H54 (cell line): ENCODE measurements at regions not wholly inside any gene's neighbourhood (a gene's known extent, or its start where the extent isn't known, plus 50 kb on each side); places are given as distances from the start of the nearest gene placed in this dataset.
"Not testable (repeated sequence)": the region's sequence is repeated elsewhere in the genome, so short reads cannot be mapped to it uniquely, and the experiment has no call there.

ENCODE experiments used
- DNase-seq: peaks from one replicate; pipeline ENCODE4 v3.0.0; 2011; ENCODE audit warnings: low spot score, mixed read lengths; ENCODE audit not compliant: insufficient read length
- FAIRE-seq: peaks from 3 replicates; lab custom pipeline; 2011; peaks lifted over from hg19 to GRCh38; lab: Jason Lieb, UNC
- POLR2A ChIP-seq: IDR thresholded peaks from 2 replicates; pipeline ENCODE4 v1.6.1; 2011; ENCODE audit warnings: low read depth, mild to moderate bottlenecking, low read length

DNA sequence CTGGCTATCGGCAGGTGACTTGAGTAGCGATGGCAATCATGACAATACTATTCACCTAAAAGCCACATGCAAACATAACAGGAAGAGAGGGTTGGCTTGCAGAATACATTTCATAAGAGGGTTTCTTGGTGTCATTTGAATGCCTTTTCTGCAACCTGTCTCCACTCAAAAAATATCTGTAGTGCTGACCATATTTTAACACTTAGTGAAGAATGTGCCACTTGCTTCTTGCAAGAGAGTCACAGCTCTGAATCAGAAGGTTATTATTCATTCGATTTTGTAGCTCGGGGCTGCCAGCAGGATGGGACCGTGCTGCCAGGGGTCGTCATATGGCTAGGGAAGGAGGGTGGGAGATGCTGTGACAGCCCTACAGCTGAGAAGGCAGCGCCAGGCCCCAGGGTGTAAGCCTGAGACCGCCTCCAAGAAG lies 152.0 kb upstream of the PITRM1 start:
- DNase-seq (no peak), FAIRE-seq (no peak)
- no peak for TF ChIP-seq POLR2A

- FAIRE-seq = no peak
- peak; percentile 5 for DNase-seq
- TF ChIP-seq POLR2A = no peak
Observed at GRCh38 chr10:3323865-3324498, 151.4 kb upstream of the PITRM1 start.

DNA sequence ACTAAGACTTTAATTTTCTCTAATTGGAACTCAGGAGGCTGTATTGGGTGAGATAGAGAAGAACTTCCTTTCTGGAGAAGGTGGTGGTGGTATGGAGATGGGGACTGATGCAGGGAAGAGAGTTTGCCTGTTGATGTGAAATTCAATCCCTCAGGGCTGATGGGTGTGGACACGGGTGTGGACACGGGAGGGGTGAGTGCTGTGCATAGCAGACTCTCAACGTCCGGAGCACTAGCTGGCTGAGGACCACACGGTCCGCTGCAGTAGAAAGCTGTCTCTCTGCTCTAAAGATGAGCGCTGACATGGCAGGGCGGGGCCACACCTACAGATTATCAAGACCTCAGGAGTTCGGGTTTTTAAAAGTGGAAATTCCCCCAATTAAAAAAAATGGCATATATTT lies 148.5 kb upstream of the PITRM1 start:
- TF ChIP-seq POLR2A = no peak
- FAIRE-seq (no peak), DNase-seq (no peak)

DNA sequence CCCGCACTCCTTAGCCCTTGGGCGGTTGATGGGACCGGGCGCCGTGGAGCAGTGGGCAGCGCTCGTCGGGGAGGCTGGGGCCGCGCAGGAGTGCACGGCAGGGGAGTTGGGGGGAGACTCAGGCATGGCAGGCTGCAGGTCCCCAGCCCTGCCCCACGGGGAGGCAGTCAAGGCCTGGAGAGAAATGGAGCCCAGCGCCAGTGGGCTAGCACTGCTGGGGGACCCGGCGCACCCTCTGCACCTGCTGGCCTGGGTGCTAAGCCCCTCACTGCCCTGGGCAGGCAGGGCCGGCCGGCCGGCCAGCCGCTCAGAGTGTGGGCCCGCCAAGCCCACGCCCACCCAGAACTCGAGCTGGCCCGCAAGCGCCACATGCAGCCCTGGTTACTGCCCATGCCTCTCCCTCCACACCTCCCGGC lies 147.2 kb upstream of the PITRM1 start:
- FAIRE-seq (no peak), DNase-seq (no peak)
- no peak for TF ChIP-seq POLR2A

DNA sequence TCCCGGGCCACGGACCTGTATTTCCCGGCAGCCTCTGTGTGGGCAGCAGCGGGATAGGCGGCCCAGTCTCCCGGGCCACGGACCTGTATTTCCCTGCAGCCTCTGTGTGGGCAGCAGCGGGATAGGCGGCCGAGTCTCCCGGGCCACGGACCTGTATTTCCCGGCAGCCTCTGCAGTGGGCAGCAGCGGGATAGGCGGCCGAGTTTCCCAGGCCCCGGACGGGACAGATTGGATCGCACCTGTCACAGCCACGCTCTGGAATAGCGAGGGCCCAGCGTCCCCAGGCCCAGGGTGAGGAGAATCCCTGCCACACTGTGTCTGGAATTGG lies 145.9 kb upstream of the PITRM1 start:
- FAIRE-seq = not testable (repeated sequence)

DNA sequence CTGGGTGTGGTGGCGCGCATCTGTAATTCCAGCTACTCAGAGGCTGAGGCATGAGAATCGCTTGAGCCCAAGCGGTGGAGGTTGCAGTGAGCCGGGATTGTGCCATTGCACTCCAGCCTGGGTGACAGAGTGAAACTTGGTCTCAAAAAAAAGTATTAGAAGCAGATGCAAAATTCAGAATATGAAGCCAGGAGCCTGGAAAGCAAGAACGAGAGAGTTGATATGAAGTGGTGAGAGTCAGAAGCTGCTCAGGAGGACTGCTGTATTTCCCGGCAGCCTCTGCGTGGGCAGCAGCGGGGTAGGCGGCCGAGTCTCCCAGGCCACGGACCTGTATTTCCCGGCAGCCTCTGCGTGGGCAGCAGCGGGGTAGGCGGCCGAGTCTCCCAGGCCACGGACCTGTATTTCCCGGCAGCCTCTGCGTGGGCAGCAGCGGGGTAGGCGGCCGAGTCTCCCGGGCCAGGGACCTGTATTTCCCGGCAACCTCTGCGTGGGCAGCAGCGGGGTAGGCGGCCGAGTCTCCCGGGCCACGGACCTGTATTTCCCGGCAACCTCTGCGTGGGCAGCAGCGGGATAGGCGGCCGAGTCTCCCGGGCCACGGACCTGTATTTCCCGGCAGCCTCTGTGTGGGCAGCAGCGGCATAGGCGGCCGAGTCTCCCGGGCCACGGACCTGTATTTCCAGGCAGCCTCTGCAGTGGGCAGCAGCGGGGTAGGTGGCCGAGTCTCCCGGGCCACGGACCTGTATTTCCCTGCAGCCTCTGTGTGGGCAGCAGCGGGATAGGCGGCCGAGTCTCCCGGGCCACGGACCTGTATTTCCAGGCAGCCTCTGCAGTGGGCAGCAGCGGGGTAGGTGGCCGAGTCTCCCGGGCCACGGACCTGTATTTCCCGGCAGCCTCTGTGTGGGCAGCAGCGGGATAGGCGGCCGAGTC lies 145.2 kb upstream of the PITRM1 start:
- not testable (repeated sequence) for DNase-seq, FAIRE-seq

More for the DNA sequence above, 145.9 kb upstream of the PITRM1 start:
- not testable (repeated sequence) for DNase-seq

- not testable (repeated sequence) for DNase-seq, FAIRE-seq
Observed at GRCh38 chr10:3314445-3315085, 142.0 kb upstream of the PITRM1 start.

GRCh38 chr10:3313784-3314444 lies 141.3 kb upstream of the PITRM1 start:
- not testable (repeated sequence) for FAIRE-seq
- peak; percentile 19 for DNase-seq

GRCh38 chr10:3312403-3312940 lies 139.9 kb upstream of the PITRM1 start:
- DNase-seq (no peak), FAIRE-seq (no peak)

DNA sequence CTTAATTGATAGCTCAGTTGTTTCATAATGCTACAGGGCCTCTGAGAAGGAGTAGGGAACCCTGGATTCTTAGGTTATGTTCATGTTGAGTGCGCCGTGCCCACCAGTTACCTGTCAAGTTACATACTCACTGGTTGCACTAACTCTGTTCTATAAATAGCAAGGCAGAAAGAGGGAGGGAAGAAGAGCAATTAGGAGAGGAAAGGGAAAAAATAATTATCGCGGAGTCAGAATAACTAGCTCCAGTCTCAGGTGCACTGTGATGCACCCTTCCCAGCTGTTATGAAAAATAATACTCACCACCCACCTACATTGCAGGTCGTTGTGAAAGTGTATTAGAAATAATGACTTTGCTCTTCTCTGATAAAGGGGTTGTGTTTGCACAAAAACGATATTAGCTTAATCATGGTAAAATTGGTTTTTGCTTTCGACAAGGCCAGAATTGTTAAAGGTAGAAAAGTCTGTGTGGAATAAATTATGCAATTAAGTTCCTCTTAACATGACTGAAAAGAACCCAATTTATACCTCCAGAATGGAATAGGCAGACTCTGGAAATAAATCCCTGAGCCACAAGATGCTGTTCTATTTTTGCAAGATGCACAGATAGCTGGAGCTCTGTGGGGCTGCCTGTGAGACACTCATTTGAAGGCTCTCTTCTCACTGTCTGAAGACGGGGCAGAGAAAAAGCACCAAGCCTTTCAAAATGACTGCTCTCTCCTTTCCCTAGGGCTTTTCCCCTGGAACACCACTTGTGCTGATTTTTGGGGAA lies 137.6 kb upstream of the PITRM1 start:
- DNase-seq (no peak), FAIRE-seq (no peak)
- TF ChIP-seq POLR2A = no peak

More at GRCh38 chr10:3312403-3312940, 139.9 kb upstream of the PITRM1 start:
- TF ChIP-seq POLR2A = no peak

GRCh38 chr10:3306050-3306449 lies 133.5 kb upstream of the PITRM1 start:
- TF ChIP-seq POLR2A = no peak
- no peak for FAIRE-seq

DNA sequence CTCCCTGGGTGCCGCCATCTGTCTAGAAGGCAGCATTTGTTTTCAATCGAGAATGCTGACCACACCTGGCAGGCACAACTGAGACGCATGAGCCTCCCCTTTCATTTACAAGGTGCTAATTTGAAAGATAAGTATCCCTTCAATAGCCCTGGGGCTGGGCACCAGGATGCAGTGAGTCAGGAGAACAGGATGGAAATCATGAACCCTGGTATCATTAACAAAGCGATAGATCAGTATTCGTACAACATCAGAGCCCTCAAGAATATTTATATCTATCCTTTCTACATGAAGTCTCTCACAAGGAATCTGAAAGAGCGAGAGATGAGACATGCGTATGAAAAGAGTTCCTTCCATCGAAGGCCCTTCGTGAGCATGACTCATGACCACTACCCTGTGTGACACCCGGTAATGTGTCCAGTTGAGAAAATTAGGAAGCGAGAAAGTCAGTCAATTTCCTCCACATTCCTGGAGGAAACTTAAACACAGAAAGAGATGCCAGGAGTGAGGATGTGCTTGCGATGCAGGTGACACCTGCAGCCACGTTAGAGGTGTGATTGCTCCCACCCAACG lies 123.1 kb upstream of the PITRM1 start:
- FAIRE-seq (no peak), DNase-seq (no peak)
- no peak for TF ChIP-seq POLR2A

More at GRCh38 chr10:3306050-3306449, 133.5 kb upstream of the PITRM1 start:
- DNase-seq = no peak
